Naive thymus-derived CD4-positive, alpha-beta T cell (primary cell): ENCODE measurements at regions not wholly inside any gene's neighbourhood (a gene's known extent, or its start where the extent isn't known, plus 50 kb on each side); places are given as distances from the start of the nearest gene placed in this dataset.
"Not testable (repeated sequence)": the region's sequence is repeated elsewhere in the genome, so short reads cannot be mapped to it uniquely, and the experiment has no call there.

Experiments used
- ATAC-seq: fragments of 150-1000 bp; cut with Tn5 transposase; 2 replicates; pipeline ENCODE4 v1.10.0; 2021; ENCODE audit warnings: mild to moderate bottlenecking, moderate library complexity
- CTCF ChIA-PET: fragments of 350-600 bp; sonication (Branson Sonifier 250); formaldehyde crosslinking; loops from one replicate; lab custom pipeline; 2021; ENCODE audit warnings: antibody characterized with exemption; lab: Charles Lee
- POLR2A ChIA-PET: fragments of 350-600 bp; sonication (Branson Sonifier 250); formaldehyde crosslinking; loops from one replicate; lab custom pipeline; 2021; ENCODE audit warnings: antibody characterized with exemption, inconsistent platforms; lab: Charles Lee
- DNase-seq, 9 donors: peaks; one replicate each; pipeline versions ENCODE4 v3.0.0 to v3.0.0-alpha.2; 2020 to 2022; ENCODE audit warnings: mixed read lengths in 1 of 9
- H3K27ac ChIP-seq: one replicate; pipeline ENCODE4 v1.7.0; 2013; ENCODE audit warnings: mild to moderate bottlenecking, low read depth, low read length, moderate library complexity
- H3K27me3 ChIP-seq, 2 donors: one replicate each; pipeline ENCODE4 v1.7.0; 2013; ENCODE audit warnings: low read length in 2 of 2, mild to moderate bottlenecking in 2 of 2, moderate library complexity in 2 of 2; ENCODE audit not compliant: control insufficient read depth in 2 of 2, insufficient read depth in 2 of 2
- H3K36me3 ChIP-seq, 3 experiments: 1 replicate in 2 of 3; 2 replicates in 1 of 3; pipeline ENCODE4 v1.7.0; 2013; ENCODE audit warnings: low read length in 3 of 3, mild to moderate bottlenecking in 3 of 3, moderate library complexity in 1 of 3; ENCODE audit not compliant: insufficient read depth in 3 of 3, control insufficient read depth in 2 of 3
- H3K4me1 ChIP-seq, 2 donors: one replicate each; pipeline ENCODE4 v1.7.0; 2013; ENCODE audit warnings: low read length in 2 of 2, mild to moderate bottlenecking in 2 of 2, moderate library complexity in 1 of 2; ENCODE audit not compliant: control insufficient read depth in 2 of 2, insufficient read depth in 2 of 2
- H3K4me3 ChIP-seq: 2 replicates; pipeline ENCODE4 v1.7.0; 2013; ENCODE audit warnings: mild to moderate bottlenecking, low read length
- H3K9me3 ChIP-seq, 3 experiments: 1 replicate in 2 of 3; 2 replicates in 1 of 3; pipeline ENCODE4 v1.7.0; 2013; ENCODE audit warnings: low read length in 3 of 3; ENCODE audit not compliant: control insufficient read depth in 2 of 3
- H3K27ac Mint-ChIP-seq, 9 donors: one replicate each; pipeline ENCODE4 v1.8.0; 2020 to 2022; ENCODE audit warnings: mixed read lengths in 9 of 9, mild to moderate bottlenecking in 8 of 9, moderate library complexity in 5 of 9, inconsistent platforms in 2 of 9
- H3K27me3 Mint-ChIP-seq, 5 donors: one replicate each; pipeline ENCODE4 v1.8.0; 2021 to 2022; ENCODE audit warnings: mixed read lengths in 5 of 5, mild to moderate bottlenecking in 1 of 5
- H3K36me3 Mint-ChIP-seq, 5 donors: one replicate each; pipeline ENCODE4 v1.8.0; 2020 to 2022; ENCODE audit warnings: mixed read lengths in 5 of 5, mild to moderate bottlenecking in 3 of 5, inconsistent platforms in 1 of 5
- H3K4me1 Mint-ChIP-seq, 7 donors: one replicate each; pipeline ENCODE4 v1.8.0; 2020 to 2022; ENCODE audit warnings: mixed read lengths in 7 of 7, mild to moderate bottlenecking in 3 of 7, inconsistent platforms in 1 of 7
- H3K4me3 Mint-ChIP-seq, 10 donors: one replicate each; pipeline ENCODE4 v1.8.0; 2020 to 2022; ENCODE audit warnings: mild to moderate bottlenecking in 10 of 10, mixed read lengths in 10 of 10, moderate library complexity in 6 of 10, inconsistent platforms in 2 of 10
- H3K9me3 Mint-ChIP-seq, 11 donors: one replicate each; pipeline ENCODE4 v1.8.0; 2020 to 2022; ENCODE audit warnings: mixed read lengths in 11 of 11, mild to moderate bottlenecking in 4 of 11, inconsistent platforms in 1 of 11, moderate library complexity in 1 of 11
- intact Hi-C, 2 donors: fragments of 100-400 bp; cut with micrococcal nuclease; formaldehyde crosslinking; loops; one replicate each; pipeline ENCODE4 v1.15.1; 2023

DNA sequence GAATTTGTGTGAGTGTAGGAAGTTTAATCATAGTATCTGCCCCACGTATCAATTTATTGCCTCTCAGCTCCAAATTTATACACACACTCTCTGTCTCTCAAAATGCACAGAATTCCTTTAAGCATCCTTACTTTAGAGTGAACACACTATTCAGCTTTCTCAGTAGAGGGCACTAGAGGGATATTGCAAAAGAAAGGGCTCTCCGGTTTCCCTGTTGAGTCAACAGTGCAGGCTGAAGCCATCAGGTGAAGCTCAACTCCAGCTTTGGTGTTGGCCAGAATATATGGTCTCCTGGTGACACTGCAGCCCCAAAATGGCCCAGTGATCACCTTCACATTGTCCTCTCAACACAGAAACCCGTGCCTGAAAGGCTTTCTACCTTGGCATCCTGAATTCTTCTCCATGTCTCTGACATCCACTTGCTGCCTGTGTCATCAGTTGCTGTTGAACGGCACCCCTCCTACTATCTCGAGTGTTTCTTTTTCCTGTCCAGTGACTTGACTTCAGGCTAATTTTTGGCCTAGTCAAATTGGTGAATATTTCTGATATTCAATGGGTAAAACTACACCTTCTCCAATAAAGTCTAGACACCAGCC, 670.5 kb downstream of the GABRG1 start:
- Histone ChIP-seq H3K27me3 (no peaks in the 10 kb centered on the region), H3K4me3 (no peak overlapping the region), H3K27ac (no peak overlapping the region), H3K36me3 (no peaks in the 10 kb centered on the region), H3K9me3 (no peaks in the 10 kb centered on the region), H3K4me1 (no peaks in the 10 kb centered on the region)
- H3K36me3 Mint-ChIP-seq, result no peaks in the 10 kb centered on the region
- ChIA-PET POLR2A (no interaction called here), CTCF (no interaction called here)
- intact Hi-C loops, result no loop called here
- H3K27ac Mint-ChIP-seq, result no peak overlapping the region
- no peak overlapping the region for H3K4me3 Mint-ChIP-seq
- peaks cover 0 to 13% (median 4%) of the 10 kb centered on the region in 11 donors for H3K9me3 Mint-ChIP-seq
- ATAC-seq, result no peak
- no peaks in the 10 kb centered on the region for H3K27me3 Mint-ChIP-seq
- DNase-seq, result no peak
- no peaks in the 10 kb centered on the region for H3K4me1 Mint-ChIP-seq

DNA sequence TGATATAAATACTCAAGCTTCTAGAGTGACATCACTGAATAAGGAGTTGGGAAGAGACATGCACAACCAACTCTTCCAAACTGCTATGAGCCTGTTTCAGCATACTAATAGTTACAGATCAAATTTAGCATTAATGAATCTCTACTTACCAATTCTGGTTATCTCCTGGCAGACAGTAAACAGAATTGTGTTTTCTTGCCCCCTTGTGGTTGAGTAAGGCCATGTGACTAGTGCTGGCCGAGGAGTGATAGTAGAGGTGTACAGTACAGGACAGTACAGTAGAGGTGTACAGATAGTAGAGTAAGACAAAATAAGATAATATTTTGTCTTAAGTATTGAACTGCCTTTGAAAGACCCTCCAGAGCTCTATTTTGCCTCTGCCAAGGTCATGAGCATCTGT, 681.4 kb downstream of the GABRG1 start:
- no peaks in the 10 kb centered on the region for H3K4me1 Mint-ChIP-seq
- H3K9me3 Mint-ChIP-seq, result peaks cover 0 to 5% (median 2%) of the 10 kb centered on the region in 11 donors
- no peak overlapping the region for H3K27ac ChIP-seq
- no peak overlapping the region for H3K4me3 Mint-ChIP-seq
- H3K27me3 Mint-ChIP-seq, result no peaks in the 10 kb centered on the region
- H3K4me3 ChIP-seq, result no peak overlapping the region
- ChIA-PET CTCF (no interaction called here), POLR2A (no interaction called here)
- no peak for DNase-seq
- H3K4me1 ChIP-seq, result no peaks in the 10 kb centered on the region
- intact Hi-C loops, result no loop called here
- no peaks in the 10 kb centered on the region for H3K27me3 ChIP-seq
- no peaks in the 10 kb centered on the region for H3K36me3 Mint-ChIP-seq
- H3K27ac Mint-ChIP-seq, result no peak overlapping the region
- H3K36me3 ChIP-seq, result no peaks in the 10 kb centered on the region
- no peak for ATAC-seq
- H3K9me3 ChIP-seq, result no peaks in the 10 kb centered on the region

DNA sequence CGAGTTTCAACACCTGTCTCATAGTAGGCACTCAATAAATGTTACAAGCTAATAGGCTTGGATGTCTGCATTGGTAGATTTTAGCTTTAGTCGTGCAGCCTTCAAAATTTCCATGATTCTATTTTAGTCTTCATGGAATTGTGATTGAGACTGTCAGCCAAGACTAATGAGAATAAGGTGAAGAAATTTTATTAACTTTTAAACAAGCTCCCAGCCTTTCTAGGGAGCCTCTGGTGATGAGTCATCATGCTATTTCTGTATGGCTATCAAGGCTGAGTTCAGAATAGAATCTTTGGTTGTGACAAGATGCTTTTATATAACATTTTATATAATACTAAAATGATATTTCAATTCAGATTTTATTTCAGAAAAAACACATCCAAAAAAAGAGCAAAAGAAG, 685.8 kb downstream of the GABRG1 start:
- ATAC-seq (no peak), DNase-seq (no peak)
- no peak overlapping the region for H3K27ac Mint-ChIP-seq
- H3K4me3 ChIP-seq, result no peak overlapping the region
- CTCF ChIA-PET, result no interaction called here
- no peak overlapping the region for H3K27ac ChIP-seq
- H3K4me1 Mint-ChIP-seq, result no peaks in the 10 kb centered on the region
- H3K36me3 Mint-ChIP-seq, result no peaks in the 10 kb centered on the region
- no peaks in the 10 kb centered on the region for H3K27me3 ChIP-seq
- H3K4me1 ChIP-seq, result no peaks in the 10 kb centered on the region
- H3K9me3 ChIP-seq, result no peaks in the 10 kb centered on the region
- no peaks in the 10 kb centered on the region for H3K36me3 ChIP-seq
- H3K4me3 Mint-ChIP-seq, result no peak overlapping the region
- POLR2A ChIA-PET, result no interaction called here
- no peaks in the 10 kb centered on the region for H3K27me3 Mint-ChIP-seq
- peaks cover 0 to 16% (median 0%) of the 10 kb centered on the region in 11 donors for H3K9me3 Mint-ChIP-seq
- intact Hi-C loops, result no loop called here

DNA sequence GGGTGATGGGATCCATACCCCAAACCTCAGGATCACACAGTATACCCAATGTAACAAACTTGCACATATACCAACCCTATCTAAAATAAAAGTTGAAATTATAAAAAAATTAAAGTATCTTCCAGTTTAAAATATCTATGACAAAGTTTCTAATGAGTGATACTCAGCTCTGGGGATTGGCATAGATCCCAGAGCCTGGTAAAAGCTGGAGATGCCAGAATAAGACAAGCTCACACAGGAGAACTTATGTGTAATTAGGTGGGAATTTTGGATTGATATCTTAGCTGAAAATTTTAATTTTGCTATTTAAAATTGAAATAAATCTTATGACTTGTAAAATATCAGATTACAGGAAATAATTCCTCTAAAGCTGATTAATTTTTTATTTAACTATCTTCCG, 686.5 kb downstream of the GABRG1 start:
- peaks cover 0 to 16% (median 0%) of the 10 kb centered on the region in 11 donors for H3K9me3 Mint-ChIP-seq
- Histone ChIP-seq H3K4me3 (no peak overlapping the region), H3K9me3 (no peaks in the 10 kb centered on the region), H3K27me3 (no peaks in the 10 kb centered on the region), H3K36me3 (no peaks in the 10 kb centered on the region), H3K4me1 (no peaks in the 10 kb centered on the region), H3K27ac (no peak overlapping the region)
- CTCF ChIA-PET, result no interaction called here
- no peak overlapping the region for H3K4me3 Mint-ChIP-seq
- POLR2A ChIA-PET, result no interaction called here
- intact Hi-C loops, result no loop called here
- H3K36me3 Mint-ChIP-seq, result no peaks in the 10 kb centered on the region
- ATAC-seq, result no peak
- H3K4me1 Mint-ChIP-seq, result no peaks in the 10 kb centered on the region
- no peak for DNase-seq
- H3K27ac Mint-ChIP-seq, result no peak overlapping the region
- no peaks in the 10 kb centered on the region for H3K27me3 Mint-ChIP-seq

DNA sequence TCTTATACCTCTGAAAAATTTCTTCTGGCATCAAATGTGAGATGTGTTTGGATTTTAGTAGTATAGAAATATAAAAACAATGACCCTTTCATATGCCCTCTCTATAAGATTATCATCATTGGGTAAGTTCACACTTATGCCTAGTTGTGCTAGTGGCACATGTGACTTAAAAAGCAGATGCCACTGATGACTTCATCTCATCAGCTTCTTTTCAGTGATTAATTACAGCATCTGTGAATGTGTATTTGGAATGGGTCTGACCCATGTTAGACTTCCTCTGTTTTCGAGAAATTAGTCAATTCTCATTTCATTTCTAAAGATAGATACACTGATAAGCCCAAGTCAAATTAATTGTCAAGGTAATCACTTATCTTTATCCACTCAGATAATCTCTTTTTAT, 698.7 kb downstream of the GABRG1 start:
- H3K4me3 Mint-ChIP-seq, result no peak overlapping the region
- no peaks in the 10 kb centered on the region for H3K4me1 Mint-ChIP-seq
- H3K9me3 Mint-ChIP-seq, result peaks cover 0 to 16% (median 7%) of the 10 kb centered on the region in 11 donors
- DNase-seq (no peak), ATAC-seq (no peak)
- H3K9me3 ChIP-seq, result peaks cover 0 to 3% (median 0%) of the 10 kb centered on the region in 3 experiments
- H3K36me3 Mint-ChIP-seq, result no peaks in the 10 kb centered on the region
- CTCF ChIA-PET, result no interaction called here
- H3K27me3 Mint-ChIP-seq, result no peaks in the 10 kb centered on the region
- POLR2A ChIA-PET, result no interaction called here
- intact Hi-C loops, result no loop called here
- H3K27me3 ChIP-seq, result no peaks in the 10 kb centered on the region
- no peak overlapping the region for H3K4me3 ChIP-seq
- no peak overlapping the region for H3K27ac Mint-ChIP-seq
- H3K36me3 ChIP-seq, result no peaks in the 10 kb centered on the region
- H3K4me1 ChIP-seq, result no peaks in the 10 kb centered on the region
- H3K27ac ChIP-seq, result no peak overlapping the region

DNA sequence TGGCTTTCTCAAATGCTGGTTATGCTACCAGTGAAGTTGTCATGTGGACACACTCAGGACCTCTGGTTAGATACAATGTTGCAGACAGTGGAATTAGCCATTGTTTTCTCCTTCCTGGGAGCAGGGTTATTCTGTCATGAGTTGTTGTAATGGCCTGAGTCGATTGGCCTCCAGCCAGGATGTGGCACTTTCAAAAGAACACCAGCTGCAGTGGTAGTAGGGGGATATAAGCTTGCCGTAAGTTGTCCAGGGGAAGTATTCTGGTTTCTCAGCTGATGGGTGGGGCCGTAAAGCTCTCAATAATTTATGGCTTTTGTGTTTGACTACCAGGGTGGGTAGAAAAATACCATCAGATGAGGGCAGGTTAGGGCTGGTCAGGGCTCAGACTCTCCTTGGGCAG, 697.5 kb upstream of the GNPDA2 start:
- Histone ChIP-seq H3K9me3 (peaks cover 0 to 3% (median 0%) of the 10 kb centered on the region in 3 experiments), H3K27me3 (no peaks in the 10 kb centered on the region), H3K4me3 (no peak overlapping the region), H3K36me3 (no peaks in the 10 kb centered on the region), H3K27ac (no peak overlapping the region), H3K4me1 (no peaks in the 10 kb centered on the region)
- ChIA-PET CTCF (no interaction called here), POLR2A (no interaction called here)
- Mint-ChIP-seq H3K27me3 (no peaks in the 10 kb centered on the region), H3K4me1 (no peaks in the 10 kb centered on the region), H3K27ac (no peak overlapping the region), H3K9me3 (peaks cover 2 to 16% (median 7%) of the 10 kb centered on the region in 11 donors), H3K36me3 (no peaks in the 10 kb centered on the region), H3K4me3 (no peak overlapping the region)
- intact Hi-C loops, result no loop called here
- ATAC-seq, result no peak
- no peak for DNase-seq

DNA sequence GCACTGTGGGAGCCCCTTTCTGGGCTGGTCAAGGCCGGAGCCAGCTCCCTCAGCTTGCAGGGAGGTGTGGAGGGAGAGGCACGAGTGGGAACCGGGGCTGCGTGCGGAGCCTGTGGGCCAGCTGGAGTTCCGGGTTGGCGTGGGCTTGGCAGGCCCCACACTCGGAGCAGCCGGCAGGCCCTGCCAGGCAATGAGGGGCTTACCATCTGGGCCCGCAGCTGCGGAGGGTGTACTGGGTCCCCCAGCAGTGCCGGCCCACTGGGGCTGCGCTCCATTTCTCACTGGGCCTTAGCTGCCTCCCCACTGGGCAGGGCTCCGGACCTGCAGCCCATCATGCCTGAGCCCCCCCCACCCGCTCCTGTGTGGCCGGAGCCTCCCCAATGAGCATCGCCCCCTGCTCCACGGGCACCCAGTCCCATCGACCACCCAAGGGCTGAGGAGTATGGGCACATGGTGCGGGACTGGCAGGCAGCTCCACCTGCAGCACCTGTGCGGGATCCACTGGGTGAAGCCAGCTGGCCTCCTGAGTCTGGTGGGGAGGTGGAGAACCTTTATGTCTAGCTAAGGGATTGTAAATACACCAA, 693.8 kb upstream of the GNPDA2 start:
- H3K4me1 Mint-ChIP-seq, intact Hi-C loops, POLR2A ChIA-PET, H3K27ac Mint-ChIP-seq, H3K36me3 Mint-ChIP-seq, CTCF ChIA-PET, ATAC-seq, H3K27me3 Mint-ChIP-seq, H3K27ac ChIP-seq, H3K36me3 ChIP-seq, DNase-seq, H3K4me3 ChIP-seq, H3K4me1 ChIP-seq, H3K27me3 ChIP-seq, H3K9me3 ChIP-seq, H3K4me3 Mint-ChIP-seq: not testable (repeated sequence)
- peaks cover 2 to 19% (median 7%) of the 10 kb centered on the region in 11 donors for H3K9me3 Mint-ChIP-seq
